ENCODE measurements at regions not wholly inside any gene's neighbourhood (a gene's known extent, or its start where the extent isn't known, plus 50 kb on each side); places are given as distances from the start of the nearest gene placed in this dataset.
"Not testable (repeated sequence)": the region's sequence is repeated elsewhere in the genome, so short reads cannot be mapped to it uniquely, and the experiment has no call there.

GRCh38 chr1:65568285-65568684 is 147.8 kb downstream of the LEPR start:
- H3K4me2 ChIP-seq (ENCODE audit: low read depth, low read length) = no peak overlapping the region
- H3F3A ChIP-seq (ENCODE audit: insufficient read depth, low read length) = no peaks in the 10 kb centered on the region
- no peak overlapping the region for H3K9ac ChIP-seq (ENCODE audit: low read length)
- H3K4me3 ChIP-seq (ENCODE audit: low read length) = no peak overlapping the region
- no peaks in the 10 kb centered on the region for H3K9me3 ChIP-seq (replicated peaks; ENCODE audit: insufficient read depth, low read length)
- no peaks in the 10 kb centered on the region for H4K20me1 ChIP-seq (ENCODE audit: insufficient read depth, low read length)
- H3K27ac ChIP-seq (ENCODE audit: low read length) = no peak overlapping the region
- H2AFZ ChIP-seq (ENCODE audit: low read length) = no peak overlapping the region
- no peak for DNase-seq
- no peaks in the 10 kb centered on the region for H3K27me3 ChIP-seq (replicated peaks; ENCODE audit: insufficient read depth, low read length)
- no peaks in the 10 kb centered on the region for H3K79me2 ChIP-seq (ENCODE audit: low read length)
- H3K9me2 ChIP-seq (replicated peaks; ENCODE audit: insufficient read depth, low read length) = no peaks in the 10 kb centered on the region
- H3K4me1 ChIP-seq (ENCODE audit: low read length) = no peaks in the 10 kb centered on the region
- H3K36me3 ChIP-seq (replicated peaks; ENCODE audit: insufficient read depth, low read length) = no peaks in the 10 kb centered on the region
- TF ChIP-seq, protein P1, sequence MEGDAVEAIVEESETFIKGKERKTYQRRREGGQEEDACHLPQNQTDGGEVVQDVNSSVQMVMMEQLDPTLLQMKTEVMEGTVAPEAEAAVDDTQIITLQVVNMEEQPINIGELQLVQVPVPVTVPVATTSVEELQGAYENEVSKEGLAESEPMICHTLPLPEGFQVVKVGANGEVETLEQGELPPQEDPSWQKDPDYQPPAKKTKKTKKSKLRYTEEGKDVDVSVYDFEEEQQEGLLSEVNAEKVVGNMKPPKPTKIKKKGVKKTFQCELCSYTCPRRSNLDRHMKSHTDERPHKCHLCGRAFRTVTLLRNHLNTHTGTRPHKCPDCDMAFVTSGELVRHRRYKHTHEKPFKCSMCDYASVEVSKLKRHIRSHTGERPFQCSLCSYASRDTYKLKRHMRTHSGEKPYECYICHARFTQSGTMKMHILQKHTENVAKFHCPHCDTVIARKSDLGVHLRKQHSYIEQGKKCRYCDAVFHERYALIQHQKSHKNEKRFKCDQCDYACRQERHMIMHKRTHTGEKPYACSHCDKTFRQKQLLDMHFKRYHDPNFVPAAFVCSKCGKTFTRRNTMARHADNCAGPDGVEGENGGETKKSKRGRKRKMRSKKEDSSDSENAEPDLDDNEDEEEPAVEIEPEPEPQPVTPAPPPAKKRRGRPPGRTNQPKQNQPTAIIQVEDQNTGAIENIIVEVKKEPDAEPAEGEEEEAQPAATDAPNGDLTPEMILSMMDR (IDR thresholded peaks at IDR 0.05; ENCODE audit: low read length) = no peak
- TF ChIP-seq EZH2 (optimal IDR thresholded peaks at IDR 0.05; ENCODE audit: low read depth, low read length) (no peak), EZH2phosphoT487 (IDR thresholded peaks at IDR 0.05; ENCODE audit: low read length) (no peak)

DNA sequence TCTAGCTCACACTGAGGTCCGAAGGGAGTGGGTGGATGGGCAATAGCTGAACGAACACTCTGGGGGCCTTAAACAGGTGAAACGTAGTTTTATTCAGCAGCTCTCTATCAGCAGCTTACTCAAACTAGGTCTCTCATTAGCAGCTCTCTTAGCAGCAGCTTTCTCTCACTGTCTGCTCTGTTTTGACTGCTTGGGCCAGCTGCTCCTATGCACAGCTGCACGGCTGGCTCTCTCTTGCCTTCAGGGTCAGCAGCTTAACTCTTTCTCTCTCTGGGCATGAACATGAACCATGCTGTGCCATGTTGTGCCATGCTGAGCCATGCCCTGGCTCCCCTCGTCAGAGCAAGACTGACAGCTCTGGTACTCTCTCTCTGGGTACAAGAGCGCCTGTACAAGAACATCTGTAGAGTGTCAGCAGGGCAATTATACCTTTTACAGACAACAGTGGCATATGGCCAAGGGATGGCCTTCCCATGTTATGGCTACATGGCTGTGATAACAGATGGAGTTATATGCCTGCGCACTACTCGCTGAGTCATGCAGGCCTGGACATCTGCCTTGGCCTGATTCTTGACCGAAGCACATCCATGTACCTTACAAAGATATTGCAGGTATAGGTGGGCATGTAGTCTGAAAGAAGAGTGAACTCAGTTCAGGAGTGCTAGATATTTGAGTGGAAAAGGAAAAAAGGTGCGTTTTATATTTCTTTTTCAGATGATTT is 152.4 kb downstream of the LEPR start:
- DNase-seq = no peak
- H3K9me3 ChIP-seq (replicated peaks; ENCODE audit: insufficient read depth, low read length) = no peaks in the 10 kb centered on the region
- H3K79me2 ChIP-seq (ENCODE audit: low read length) = no peaks in the 10 kb centered on the region
- no peak for TF ChIP-seq EZH2phosphoT487 (IDR thresholded peaks at IDR 0.05; ENCODE audit: low read length)
- no peak for TF ChIP-seq EZH2 (optimal IDR thresholded peaks at IDR 0.05; ENCODE audit: low read depth, low read length)
- TF ChIP-seq, protein P1 (IDR thresholded peaks at IDR 0.05; ENCODE audit: low read length) = no peak
- H3K9me2 ChIP-seq (replicated peaks; ENCODE audit: insufficient read depth, low read length) = no peaks in the 10 kb centered on the region
- H3K36me3 ChIP-seq (replicated peaks; ENCODE audit: insufficient read depth, low read length) = no peaks in the 10 kb centered on the region
- no peak overlapping the region for H3K4me3 ChIP-seq (ENCODE audit: low read length)
- H2AFZ ChIP-seq (ENCODE audit: low read length) = no peak overlapping the region
- no peaks in the 10 kb centered on the region for H4K20me1 ChIP-seq (ENCODE audit: insufficient read depth, low read length)
- H3K27me3 ChIP-seq (replicated peaks; ENCODE audit: insufficient read depth, low read length) = no peaks in the 10 kb centered on the region
- H3K4me1 ChIP-seq (ENCODE audit: low read length) = no peaks in the 10 kb centered on the region
- H3F3A ChIP-seq (ENCODE audit: insufficient read depth, low read length) = no peaks in the 10 kb centered on the region
- no peak overlapping the region for H3K9ac ChIP-seq (ENCODE audit: low read length)
- H3K27ac ChIP-seq (ENCODE audit: low read length) = no peak overlapping the region
- no peak overlapping the region for H3K4me2 ChIP-seq (ENCODE audit: low read depth, low read length)

GRCh38 chr1:65577278-65577677 is 156.8 kb downstream of the LEPR start:
- no peak for DNase-seq
- H3K27ac ChIP-seq (ENCODE audit: low read length) = no peak overlapping the region
- H4K20me1 ChIP-seq (ENCODE audit: insufficient read depth, low read length) = no peaks in the 10 kb centered on the region
- TF ChIP-seq EZH2phosphoT487 (IDR thresholded peaks at IDR 0.05; ENCODE audit: low read length) (no peak), EZH2 (optimal IDR thresholded peaks at IDR 0.05; ENCODE audit: low read depth, low read length) (no peak)
- TF ChIP-seq, protein P1 (IDR thresholded peaks at IDR 0.05; ENCODE audit: low read length) = no peak
- H3K4me1 ChIP-seq (ENCODE audit: low read length) = no peaks in the 10 kb centered on the region
- no peaks in the 10 kb centered on the region for H3K36me3 ChIP-seq (replicated peaks; ENCODE audit: insufficient read depth, low read length)
- no peak overlapping the region for H3K4me2 ChIP-seq (ENCODE audit: low read depth, low read length)
- no peaks in the 10 kb centered on the region for H3K27me3 ChIP-seq (replicated peaks; ENCODE audit: insufficient read depth, low read length)
- H2AFZ ChIP-seq (ENCODE audit: low read length) = no peak overlapping the region
- H3K9me2 ChIP-seq (replicated peaks; ENCODE audit: insufficient read depth, low read length) = no peaks in the 10 kb centered on the region
- H3K9me3 ChIP-seq (replicated peaks; ENCODE audit: insufficient read depth, low read length) = no peaks in the 10 kb centered on the region
- H3K79me2 ChIP-seq (ENCODE audit: low read length) = no peaks in the 10 kb centered on the region
- no peaks in the 10 kb centered on the region for H3F3A ChIP-seq (ENCODE audit: insufficient read depth, low read length)
- no peak overlapping the region for H3K4me3 ChIP-seq (ENCODE audit: low read length)
- H3K9ac ChIP-seq (ENCODE audit: low read length) = no peak overlapping the region

GRCh38 chr1:65577982-65578381 is 157.5 kb downstream of the LEPR start:
- not testable (repeated sequence) for H3K4me3 ChIP-seq (ENCODE audit: low read length); H3K27me3 ChIP-seq (replicated peaks; ENCODE audit: insufficient read depth, low read length); H3K9me2 ChIP-seq (replicated peaks; ENCODE audit: insufficient read depth, low read length); H3K36me3 ChIP-seq (replicated peaks; ENCODE audit: insufficient read depth, low read length); H3K4me1 ChIP-seq (ENCODE audit: low read length); H3K27ac ChIP-seq (ENCODE audit: low read length); H3K9me3 ChIP-seq (replicated peaks; ENCODE audit: insufficient read depth, low read length); H3F3A ChIP-seq (ENCODE audit: insufficient read depth, low read length); H4K20me1 ChIP-seq (ENCODE audit: insufficient read depth, low read length); H2AFZ ChIP-seq (ENCODE audit: low read length); DNase-seq; H3K79me2 ChIP-seq (ENCODE audit: low read length); H3K4me2 ChIP-seq (ENCODE audit: low read depth, low read length); H3K9ac ChIP-seq (ENCODE audit: low read length)

All from MM.1S (cell line).